Psoas muscle (tissue), 7 donors: ENCODE measurements at regions not wholly inside any gene's neighbourhood (a gene's known extent, or its start where the extent isn't known, plus 50 kb on each side); places are given as distances from the start of the nearest gene placed in this dataset.

ENCODE experiments used
- ATAC-seq, 4 donors: fragments of 200-7000 bp; cut with Tn5 transposase; one replicate each; pipeline ENCODE4 v1.9.1; 2020; ENCODE audit warnings: moderate library complexity in 3 of 4, mild to moderate bottlenecking in 2 of 4
- DNase-seq, 2 donors: peaks; one replicate each; pipeline ENCODE4 v3.0.0-alpha.2; 2020
- H3K27ac ChIP-seq: fragments of 200-600 bp; one replicate; pipeline ENCODE4 v1.8.0; 2022
- H3K27me3 ChIP-seq, 3 donors: fragments of 200-600 bp in 1 of 3; one replicate each; pipeline versions ENCODE4 v1.6.1 to v1.8.0; 2013 to 2022; ENCODE audit warnings: low read length in 2 of 3, mild to moderate bottlenecking in 2 of 3, moderate library complexity in 1 of 3; ENCODE audit not compliant: insufficient read depth in 3 of 3
- H3K36me3 ChIP-seq, 2 donors: fragments of 200-600 bp in 1 of 2; one replicate each; pipeline versions ENCODE4 v1.6.1 to v1.8.0; 2013 to 2022; ENCODE audit warnings: low read depth in 1 of 2, mild to moderate bottlenecking in 1 of 2, moderate library complexity in 1 of 2; ENCODE audit not compliant: insufficient read depth in 1 of 2
- H3K4me1 ChIP-seq: fragments of 200-600 bp; one replicate; pipeline ENCODE4 v1.8.0; 2022
- H3K4me3 ChIP-seq: fragments of 200-600 bp; one replicate; pipeline ENCODE4 v1.8.0; 2022; ENCODE audit warnings: mild to moderate bottlenecking
- H3K9me3 ChIP-seq: fragments of 200-600 bp; one replicate; pipeline ENCODE4 v1.8.0; 2022
- WGBS, 3 donors: extraction: QIAGEN DNeasy Blood & Tissue Kit; methylation state at CpG; one replicate each; pipeline versions ENCODE4 v1.1.6 to v1.1.7; 2013; 5-methylcytosine and 5-hydroxymethylcytosine counted together
- intact Hi-C, 2 donors: fragments of 100-400 bp; cut with DNase I; formaldehyde crosslinking; loops; one replicate each; pipeline versions ENCODE4 v1.11.0 to v1.14.2; 2022
- TF ChIP-seq, protein P1 (sequence below): fragments of 200-600 bp; IDR thresholded peaks from one replicate; pipeline ENCODE4 v1.8.0; 2022; ENCODE audit warnings: antibody characterized with exemption
- donor health status: healthy with polysubstance abuse.
- donor health status: DM: no; HTN: no; CAD: no; lungs with moderate emphysema.
- donor health status: Bipolar disorder and iron deficiency.
- donor health status: healthy.
- donor health status: DM: yes; HTN: yes; CAD: no.
- donor health status: DM: no; HTN: no; CAD: no.
- donor health status: DM: yes; HTN: yes; CAD: no.

DNA sequence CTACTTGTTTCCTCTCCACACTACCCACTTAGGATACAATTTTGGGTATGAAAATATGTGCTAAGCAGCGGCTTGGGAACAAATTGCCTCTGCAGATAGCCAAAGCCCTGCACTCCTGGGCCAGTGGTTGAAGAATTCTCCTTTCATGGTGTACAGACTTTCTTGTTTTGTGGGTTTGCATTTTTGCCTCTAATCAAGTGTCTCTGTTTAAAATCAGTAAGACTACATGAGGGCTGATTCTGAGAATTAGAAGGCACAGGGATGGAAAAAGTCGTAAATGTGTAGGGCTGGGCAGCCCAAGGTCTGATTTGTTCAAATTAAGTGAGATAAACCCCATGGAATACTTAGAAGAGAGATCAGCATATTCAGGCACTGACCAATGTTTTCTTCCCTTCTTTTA is 103.7 kb upstream of the CD180 start:
- H3K27me3 ChIP-seq, result no peaks in the 10 kb centered on the region
- H3K27ac ChIP-seq, result no peak overlapping the region
- H3K9me3 ChIP-seq, result no peaks in the 10 kb centered on the region
- ATAC-seq (no peak), DNase-seq (no peak)
- H3K4me3 ChIP-seq, result no peak overlapping the region
- no peaks in the 10 kb centered on the region for H3K36me3 ChIP-seq
- TF ChIP-seq, protein P1, sequence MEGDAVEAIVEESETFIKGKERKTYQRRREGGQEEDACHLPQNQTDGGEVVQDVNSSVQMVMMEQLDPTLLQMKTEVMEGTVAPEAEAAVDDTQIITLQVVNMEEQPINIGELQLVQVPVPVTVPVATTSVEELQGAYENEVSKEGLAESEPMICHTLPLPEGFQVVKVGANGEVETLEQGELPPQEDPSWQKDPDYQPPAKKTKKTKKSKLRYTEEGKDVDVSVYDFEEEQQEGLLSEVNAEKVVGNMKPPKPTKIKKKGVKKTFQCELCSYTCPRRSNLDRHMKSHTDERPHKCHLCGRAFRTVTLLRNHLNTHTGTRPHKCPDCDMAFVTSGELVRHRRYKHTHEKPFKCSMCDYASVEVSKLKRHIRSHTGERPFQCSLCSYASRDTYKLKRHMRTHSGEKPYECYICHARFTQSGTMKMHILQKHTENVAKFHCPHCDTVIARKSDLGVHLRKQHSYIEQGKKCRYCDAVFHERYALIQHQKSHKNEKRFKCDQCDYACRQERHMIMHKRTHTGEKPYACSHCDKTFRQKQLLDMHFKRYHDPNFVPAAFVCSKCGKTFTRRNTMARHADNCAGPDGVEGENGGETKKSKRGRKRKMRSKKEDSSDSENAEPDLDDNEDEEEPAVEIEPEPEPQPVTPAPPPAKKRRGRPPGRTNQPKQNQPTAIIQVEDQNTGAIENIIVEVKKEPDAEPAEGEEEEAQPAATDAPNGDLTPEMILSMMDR, result no peak
- intact Hi-C loops, result no loop called here
- H3K4me1 ChIP-seq, result no peaks in the 10 kb centered on the region
- WGBS, 3 donors, result 82 to 85% (median 84%) methylated on average over 2 of the region's 2 CpGs

DNA sequence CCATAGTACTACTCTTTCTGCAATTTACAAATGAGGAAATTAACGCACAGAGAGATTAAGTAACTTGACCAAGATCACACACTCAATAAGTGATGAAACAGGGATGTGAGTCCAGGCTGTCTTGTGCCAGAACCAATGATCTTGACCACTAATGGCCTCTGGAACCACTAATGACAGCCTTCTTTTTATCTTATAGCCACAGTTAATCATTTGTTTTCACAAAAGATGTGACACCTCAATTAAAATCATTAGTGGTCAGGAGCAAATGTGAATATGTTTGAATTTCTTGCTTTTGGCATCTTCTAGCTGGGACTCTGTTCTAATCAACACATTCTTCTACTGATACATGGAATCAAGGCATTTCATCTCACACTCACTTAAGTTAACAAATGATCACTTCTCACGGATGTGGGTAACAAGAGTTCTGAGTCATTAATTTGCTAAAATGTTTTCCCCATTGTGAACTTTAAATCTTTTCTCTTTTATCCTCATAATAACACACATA is 102.7 kb upstream of the CD180 start:
- ATAC-seq (no peak), DNase-seq (no peak)
- H3K27ac ChIP-seq, result no peak overlapping the region
- TF ChIP-seq, protein P1, result no peak
- H3K4me3 ChIP-seq, result no peak overlapping the region
- intact Hi-C loops, result no loop called here
- 93 to 95% (median 94%) methylated on average over 2 of the region's 2 CpGs for WGBS, 3 donors
- H3K9me3 ChIP-seq, result no peaks in the 10 kb centered on the region
- H3K36me3 ChIP-seq, result no peaks in the 10 kb centered on the region
- no peaks in the 10 kb centered on the region for H3K27me3 ChIP-seq
- no peaks in the 10 kb centered on the region for H3K4me1 ChIP-seq

DNA sequence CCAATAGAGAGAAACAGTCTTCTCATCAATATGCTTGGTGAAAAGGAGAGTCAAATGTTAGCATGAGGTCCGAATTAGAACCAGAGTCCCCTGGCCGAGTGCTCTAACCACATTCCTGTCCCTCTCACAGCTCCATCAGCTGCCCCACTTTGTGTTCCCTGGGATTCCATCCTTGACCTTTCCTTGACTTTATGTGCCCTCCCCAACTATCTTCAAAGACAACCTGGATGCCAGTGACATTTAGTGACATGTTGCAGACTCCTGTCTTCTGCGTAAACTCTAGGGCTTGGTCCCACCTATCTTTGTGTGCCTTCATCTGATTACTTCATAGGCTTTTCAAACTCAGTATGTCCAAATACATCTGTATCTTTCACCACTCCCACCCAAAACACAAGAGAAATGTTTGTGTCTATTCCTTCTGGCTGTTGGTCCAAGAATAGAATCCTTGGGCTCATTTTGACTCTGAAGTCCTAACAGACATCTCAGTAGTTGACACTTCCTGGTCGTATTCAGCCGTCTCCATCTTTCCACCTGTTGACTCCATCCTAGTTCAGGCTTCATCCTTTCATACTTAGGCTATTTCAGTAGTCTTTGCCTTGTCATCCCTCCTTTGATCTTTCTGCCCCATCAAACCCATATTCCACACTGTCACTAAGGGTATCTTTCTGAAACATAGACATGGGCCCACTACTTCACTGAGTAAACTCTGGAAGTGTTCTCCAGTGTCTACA is 101.4 kb upstream of the CD180 start:
- DNase-seq (no peak), ATAC-seq (no peak)
- Histone ChIP-seq H3K36me3 (no peaks in the 10 kb centered on the region), H3K4me3 (no peak overlapping the region), H3K27me3 (no peaks in the 10 kb centered on the region), H3K4me1 (no peaks in the 10 kb centered on the region), H3K27ac (no peak overlapping the region), H3K9me3 (no peaks in the 10 kb centered on the region)
- intact Hi-C loops, result no loop called here
- 95 to 96% (median 95%) methylated on average over 5 of the region's 5 CpGs for WGBS, 3 donors
- TF ChIP-seq, protein P1, result no peak

DNA sequence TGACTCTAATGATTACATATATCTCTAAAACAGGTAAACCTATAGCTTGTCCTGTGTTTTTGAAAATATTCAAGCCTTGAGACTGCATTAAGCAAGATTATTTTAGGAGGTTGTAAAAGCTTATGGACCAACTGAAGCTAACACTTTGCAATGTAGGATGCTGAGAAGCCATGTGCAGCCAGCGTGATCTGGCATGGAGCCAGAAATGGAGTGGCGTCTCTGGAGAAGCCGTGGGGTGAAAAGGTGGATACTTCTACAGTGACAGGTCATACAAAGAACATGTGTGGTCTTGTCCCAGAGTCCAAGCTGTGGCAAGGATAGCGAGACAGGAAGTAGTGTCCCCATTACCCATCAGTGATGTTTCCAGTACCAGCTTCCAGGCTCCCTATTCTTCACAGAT is 100.8 kb upstream of the CD180 start:
- TF ChIP-seq, protein P1, result no peak
- no peaks in the 10 kb centered on the region for H3K36me3 ChIP-seq
- no peak for DNase-seq
- 54 to 57% (median 56%) methylated on average over 4 of the region's 4 CpGs for WGBS, 3 donors
- H3K9me3 ChIP-seq, result no peaks in the 10 kb centered on the region
- H3K27me3 ChIP-seq, result no peaks in the 10 kb centered on the region
- no peak for ATAC-seq
- H3K4me1 ChIP-seq, result no peaks in the 10 kb centered on the region
- intact Hi-C loops, result no loop called here
- H3K27ac ChIP-seq, result no peak overlapping the region
- no peak overlapping the region for H3K4me3 ChIP-seq
